ENCODE measurements at regions not wholly inside any gene's neighbourhood (a gene's known extent, or its start where the extent isn't known, plus 50 kb on each side); places are given as distances from the start of the nearest gene placed in this dataset.

DNA sequence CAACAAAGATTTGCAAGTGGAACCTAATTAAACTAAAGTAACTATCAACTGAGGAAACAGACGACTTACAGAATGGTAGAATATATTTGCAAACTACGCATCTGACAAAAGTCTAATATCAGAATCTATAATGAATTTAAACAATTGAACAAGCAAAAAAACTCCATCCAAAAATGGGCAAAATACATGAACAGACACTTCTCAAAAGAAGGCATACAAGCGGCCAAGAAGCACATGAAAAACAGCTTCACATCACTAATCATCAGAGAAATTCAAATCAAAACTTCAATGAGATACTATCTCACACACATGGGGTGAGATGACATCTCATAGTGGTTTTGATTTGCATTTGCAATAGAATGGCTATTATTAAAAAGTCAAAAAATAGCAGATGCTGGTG is 128.6 kb downstream of the POLR2M start:
- TF ChIP-seq GABPA (IDR thresholded peaks at IDR 0.05; ENCODE audit: low read depth) (no peak), SPI1 (IDR thresholded peaks at IDR 0.05; ENCODE audit: borderline replicate concordance, low read depth) (no peak), POLR2AphosphoS5 (IDR thresholded peaks at IDR 0.05; ENCODE audit: low read depth) (no peak)
- TF ChIP-seq, protein P1, sequence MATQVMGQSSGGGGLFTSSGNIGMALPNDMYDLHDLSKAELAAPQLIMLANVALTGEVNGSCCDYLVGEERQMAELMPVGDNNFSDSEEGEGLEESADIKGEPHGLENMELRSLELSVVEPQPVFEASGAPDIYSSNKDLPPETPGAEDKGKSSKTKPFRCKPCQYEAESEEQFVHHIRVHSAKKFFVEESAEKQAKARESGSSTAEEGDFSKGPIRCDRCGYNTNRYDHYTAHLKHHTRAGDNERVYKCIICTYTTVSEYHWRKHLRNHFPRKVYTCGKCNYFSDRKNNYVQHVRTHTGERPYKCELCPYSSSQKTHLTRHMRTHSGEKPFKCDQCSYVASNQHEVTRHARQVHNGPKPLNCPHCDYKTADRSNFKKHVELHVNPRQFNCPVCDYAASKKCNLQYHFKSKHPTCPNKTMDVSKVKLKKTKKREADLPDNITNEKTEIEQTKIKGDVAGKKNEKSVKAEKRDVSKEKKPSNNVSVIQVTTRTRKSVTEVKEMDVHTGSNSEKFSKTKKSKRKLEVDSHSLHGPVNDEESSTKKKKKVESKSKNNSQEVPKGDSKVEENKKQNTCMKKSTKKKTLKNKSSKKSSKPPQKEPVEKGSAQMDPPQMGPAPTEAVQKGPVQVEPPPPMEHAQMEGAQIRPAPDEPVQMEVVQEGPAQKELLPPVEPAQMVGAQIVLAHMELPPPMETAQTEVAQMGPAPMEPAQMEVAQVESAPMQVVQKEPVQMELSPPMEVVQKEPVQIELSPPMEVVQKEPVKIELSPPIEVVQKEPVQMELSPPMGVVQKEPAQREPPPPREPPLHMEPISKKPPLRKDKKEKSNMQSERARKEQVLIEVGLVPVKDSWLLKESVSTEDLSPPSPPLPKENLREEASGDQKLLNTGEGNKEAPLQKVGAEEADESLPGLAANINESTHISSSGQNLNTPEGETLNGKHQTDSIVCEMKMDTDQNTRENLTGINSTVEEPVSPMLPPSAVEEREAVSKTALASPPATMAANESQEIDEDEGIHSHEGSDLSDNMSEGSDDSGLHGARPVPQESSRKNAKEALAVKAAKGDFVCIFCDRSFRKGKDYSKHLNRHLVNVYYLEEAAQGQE (IDR thresholded peaks at IDR 0.05; ENCODE audit: insufficient replicate concordance, low read depth), result no peak
- TF ChIP-seq, protein P2, sequence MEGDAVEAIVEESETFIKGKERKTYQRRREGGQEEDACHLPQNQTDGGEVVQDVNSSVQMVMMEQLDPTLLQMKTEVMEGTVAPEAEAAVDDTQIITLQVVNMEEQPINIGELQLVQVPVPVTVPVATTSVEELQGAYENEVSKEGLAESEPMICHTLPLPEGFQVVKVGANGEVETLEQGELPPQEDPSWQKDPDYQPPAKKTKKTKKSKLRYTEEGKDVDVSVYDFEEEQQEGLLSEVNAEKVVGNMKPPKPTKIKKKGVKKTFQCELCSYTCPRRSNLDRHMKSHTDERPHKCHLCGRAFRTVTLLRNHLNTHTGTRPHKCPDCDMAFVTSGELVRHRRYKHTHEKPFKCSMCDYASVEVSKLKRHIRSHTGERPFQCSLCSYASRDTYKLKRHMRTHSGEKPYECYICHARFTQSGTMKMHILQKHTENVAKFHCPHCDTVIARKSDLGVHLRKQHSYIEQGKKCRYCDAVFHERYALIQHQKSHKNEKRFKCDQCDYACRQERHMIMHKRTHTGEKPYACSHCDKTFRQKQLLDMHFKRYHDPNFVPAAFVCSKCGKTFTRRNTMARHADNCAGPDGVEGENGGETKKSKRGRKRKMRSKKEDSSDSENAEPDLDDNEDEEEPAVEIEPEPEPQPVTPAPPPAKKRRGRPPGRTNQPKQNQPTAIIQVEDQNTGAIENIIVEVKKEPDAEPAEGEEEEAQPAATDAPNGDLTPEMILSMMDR (IDR thresholded peaks at IDR 0.05; ENCODE audit: insufficient read depth, low read length), result no peak
- Histone ChIP-seq H3K27me3 (ENCODE audit: insufficient read depth, poor library complexity, severe bottlenecking) (peaks cover 2% of the 10 kb centered on the region), H3K4me3 (replicated peaks; ENCODE audit: insufficient read depth, low read length) (no peak overlapping the region), H3K27ac (replicated peaks) (no peak overlapping the region)
- DNase-seq (ENCODE audit: low read depth in 1 of 2, low spot score in 1 of 2), result no peak

DNA sequence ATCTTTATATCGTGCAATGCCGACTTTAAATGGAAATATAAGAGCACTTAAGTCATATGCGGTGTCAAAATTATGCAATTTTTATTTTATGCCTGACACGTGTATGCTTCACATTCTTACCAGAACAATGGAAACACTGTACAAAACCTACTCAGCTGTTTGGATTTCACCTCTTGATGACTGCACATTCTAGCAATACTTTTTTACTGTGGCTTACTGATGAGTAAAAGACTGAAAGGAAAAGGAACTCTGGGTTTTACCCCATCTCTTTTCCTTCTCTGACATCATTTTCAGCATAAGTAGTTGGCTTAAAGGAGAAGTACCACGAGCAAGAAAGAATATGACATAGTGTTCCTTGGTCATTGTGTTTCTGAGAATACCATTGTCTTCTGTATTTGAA is 142.8 kb downstream of the POLR2M start:
- no peak for DNase-seq (ENCODE audit: low read depth in 1 of 2, low spot score in 1 of 2)
- Histone ChIP-seq H3K4me3 (replicated peaks; ENCODE audit: insufficient read depth, low read length) (no peak overlapping the region), H3K27me3 (ENCODE audit: insufficient read depth, poor library complexity, severe bottlenecking) (no peaks in the 10 kb centered on the region), H3K27ac (replicated peaks) (no peak overlapping the region)
- TF ChIP-seq POLR2AphosphoS5 (IDR thresholded peaks at IDR 0.05; ENCODE audit: low read depth), result no peak
- TF ChIP-seq SPI1 (IDR thresholded peaks at IDR 0.05; ENCODE audit: borderline replicate concordance, low read depth), result no peak
- TF ChIP-seq, protein P2 (IDR thresholded peaks at IDR 0.05; ENCODE audit: insufficient read depth, low read length), result no peak
- TF ChIP-seq GABPA (IDR thresholded peaks at IDR 0.05; ENCODE audit: low read depth), result no peak
- TF ChIP-seq, protein P1 (IDR thresholded peaks at IDR 0.05; ENCODE audit: insufficient replicate concordance, low read depth), result no peak

DNA sequence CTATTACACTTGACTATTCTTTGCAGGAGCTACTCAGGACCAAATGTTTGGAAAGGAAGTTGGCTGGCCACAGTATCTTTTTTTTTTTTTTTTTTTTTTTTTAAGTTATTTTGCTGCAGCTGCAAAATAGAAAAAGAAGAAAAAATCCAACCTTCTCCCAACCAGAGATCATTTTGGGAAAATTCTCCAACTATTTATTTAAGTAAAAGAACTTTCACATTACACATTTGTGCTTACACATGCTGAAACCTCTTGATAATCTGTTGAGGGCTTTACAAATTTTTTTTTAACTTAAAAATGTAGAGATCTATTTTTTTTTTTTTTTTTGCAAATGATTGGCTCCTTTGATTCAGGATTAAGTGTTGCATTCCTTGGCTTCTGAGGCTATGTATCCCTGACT is 148.0 kb downstream of the POLR2M start:
- TF ChIP-seq POLR2AphosphoS5 (IDR thresholded peaks at IDR 0.05; ENCODE audit: low read depth) (no peak), SPI1 (IDR thresholded peaks at IDR 0.05; ENCODE audit: borderline replicate concordance, low read depth) (no peak), GABPA (IDR thresholded peaks at IDR 0.05; ENCODE audit: low read depth) (no peak)
- TF ChIP-seq, protein P2 (IDR thresholded peaks at IDR 0.05; ENCODE audit: insufficient read depth, low read length), result no peak
- TF ChIP-seq, protein P1 (IDR thresholded peaks at IDR 0.05; ENCODE audit: insufficient replicate concordance, low read depth), result no peak
- Histone ChIP-seq H3K4me3 (replicated peaks; ENCODE audit: insufficient read depth, low read length) (no peak overlapping the region), H3K27me3 (ENCODE audit: insufficient read depth, poor library complexity, severe bottlenecking) (peaks cover 9% of the 10 kb centered on the region), H3K27ac (replicated peaks) (no peak overlapping the region)
- DNase-seq (ENCODE audit: low read depth in 1 of 2, low spot score in 1 of 2), result no peak
